Occipital lobe (tissue), 1 donor: ENCODE measurements at regions not wholly inside any gene's neighbourhood (a gene's known extent, or its start where the extent isn't known, plus 50 kb on each side); places are given as distances from the start of the nearest gene placed in this dataset.

ENCODE experiments used
- DNase-seq: peaks from one replicate; lab custom pipeline; 2025; lab: John Stamatoyannopoulos, UW

- no peak for DNase-seq
These were observed 1692.3 kb downstream of the GRIK2 start for GRCh38 chr6:103085801-103086200.

- no peak for DNase-seq
These were observed 1688.5 kb downstream of the GRIK2 start for GRCh38 chr6:103081876-103082630.

DNA sequence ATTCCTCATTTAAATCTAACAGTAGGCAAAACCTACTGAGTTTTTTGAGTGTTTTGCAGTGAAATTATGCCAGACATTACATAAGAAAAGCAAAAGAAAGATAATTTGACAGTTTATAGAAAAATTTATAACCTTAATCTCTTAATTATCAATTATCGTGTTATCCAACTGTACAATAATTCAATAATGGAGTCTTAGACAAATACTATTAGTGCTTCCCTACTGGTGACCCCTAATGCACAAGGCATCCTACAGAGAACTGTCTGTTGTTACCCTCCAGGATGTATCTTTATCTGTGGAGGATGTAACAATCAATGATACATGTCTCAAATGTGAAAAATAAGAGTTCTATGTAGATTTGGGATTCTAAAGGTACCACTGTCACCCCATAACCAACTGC lies 1687.6 kb downstream of the GRIK2 start:
- DNase-seq, result no peak

GRCh38 chr6:103080497-103080896 lies 1687.0 kb downstream of the GRIK2 start:
- DNase-seq, result no peak

DNA sequence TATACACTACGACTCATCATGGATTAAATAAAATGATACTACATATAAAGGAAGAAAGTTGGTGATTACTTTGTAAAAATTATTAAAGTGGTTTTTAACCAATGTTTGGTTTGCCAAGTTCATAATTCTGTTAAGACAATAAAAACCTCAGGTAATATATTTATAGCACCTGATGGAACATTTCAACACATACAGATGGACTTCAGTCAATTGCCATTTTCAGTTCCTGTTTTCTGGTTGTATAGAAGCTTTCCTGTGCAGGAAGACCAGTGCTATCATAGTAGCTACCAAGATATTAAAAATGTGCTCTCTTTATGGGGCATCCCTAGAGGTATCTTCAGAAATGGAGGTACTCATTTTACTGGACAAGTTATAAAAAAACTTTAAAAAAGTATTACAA lies 1686.4 kb downstream of the GRIK2 start:
- DNase-seq, result no peak

GRCh38 chr6:103062136-103062535 lies 1668.6 kb downstream of the GRIK2 start:
- DNase-seq, result no peak

DNA sequence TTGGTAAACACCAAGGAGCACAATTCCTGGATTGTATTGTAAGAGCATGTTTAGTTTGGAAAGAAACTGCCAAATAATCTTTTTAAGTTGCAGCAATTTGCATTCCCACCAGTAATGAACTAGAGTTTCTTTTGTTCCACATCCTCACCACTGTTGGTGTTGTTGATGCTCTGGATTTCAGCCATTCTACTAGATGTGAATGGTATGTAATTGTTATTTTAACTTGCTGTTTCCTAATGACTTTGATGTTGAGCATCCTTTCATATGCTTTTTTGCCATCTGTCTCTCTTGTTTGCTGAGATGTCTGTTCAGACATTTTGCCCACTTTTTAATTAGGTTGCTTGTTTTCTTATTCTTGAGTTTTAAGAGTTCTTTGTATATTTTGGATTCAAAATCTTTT lies 1654.1 kb downstream of the GRIK2 start:
- no peak for DNase-seq

DNA sequence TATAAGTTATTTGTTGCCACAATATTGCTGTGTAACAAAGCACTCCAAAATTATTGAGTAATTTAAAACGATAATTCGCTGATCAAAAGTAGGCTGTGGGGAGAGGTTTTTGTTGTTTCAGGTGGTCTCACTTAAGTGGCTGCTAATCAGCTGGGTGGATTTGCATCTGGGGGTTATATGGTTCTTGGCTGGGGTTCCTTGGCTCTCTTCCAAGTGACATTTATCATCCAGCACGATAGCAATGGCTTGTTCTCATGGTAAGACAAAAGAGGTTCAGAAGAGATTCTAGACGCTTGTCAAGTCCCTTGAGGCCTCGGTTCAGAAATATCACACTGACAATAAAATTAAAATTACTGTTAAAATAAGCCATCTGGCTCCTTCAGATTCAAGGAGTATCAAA lies 1648.8 kb downstream of the GRIK2 start:
- no peak for DNase-seq

GRCh38 chr6:103036846-103037245 lies 1643.3 kb downstream of the GRIK2 start:
- DNase-seq, result no peak

GRCh38 chr6:103027271-103027931 lies 1633.9 kb downstream of the GRIK2 start:
- no peak for DNase-seq

DNA sequence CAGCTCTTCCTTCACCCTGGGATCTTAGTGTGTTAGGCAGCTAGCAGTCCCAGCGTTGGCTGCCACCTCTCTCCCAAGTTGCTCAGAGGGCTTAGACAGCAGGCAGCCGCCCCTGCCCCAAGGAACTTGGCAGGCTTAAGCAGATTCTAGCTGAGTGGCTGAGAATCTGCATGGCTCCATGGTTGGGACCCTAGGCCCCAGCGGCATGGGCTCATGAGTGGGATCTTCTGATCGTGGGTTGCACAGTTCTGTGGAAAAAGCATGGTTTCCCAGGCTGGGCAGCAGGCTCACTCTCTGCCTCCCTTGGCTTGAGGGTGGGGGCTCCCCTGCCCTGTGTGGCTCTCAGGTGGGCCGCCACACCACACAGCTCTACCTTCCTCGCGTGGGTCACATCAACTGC lies 1624.9 kb downstream of the GRIK2 start:
- no peak for DNase-seq

GRCh38 chr6:103017878-103018277 lies 1624.4 kb downstream of the GRIK2 start:
- DNase-seq, result no peak

DNA sequence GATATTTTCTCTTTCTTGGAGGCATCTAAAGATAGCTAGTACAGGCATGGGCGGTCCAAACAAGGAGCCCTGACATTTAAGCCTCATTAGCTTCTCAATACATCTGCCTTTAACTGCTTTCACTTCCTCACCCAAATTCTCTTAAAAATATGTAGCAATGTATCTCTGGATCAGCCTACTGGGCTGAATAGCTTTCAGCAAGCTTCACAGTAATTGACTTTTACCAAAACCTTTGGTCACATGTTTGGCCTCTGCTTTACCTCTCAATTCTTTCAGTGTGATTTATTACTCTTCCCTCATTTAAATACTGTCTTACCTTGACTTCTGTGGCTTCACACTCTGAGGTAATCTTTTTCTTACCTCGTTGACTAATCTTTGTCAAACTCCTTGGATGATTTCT lies 1618.1 kb downstream of the GRIK2 start:
- no peak for DNase-seq

DNA sequence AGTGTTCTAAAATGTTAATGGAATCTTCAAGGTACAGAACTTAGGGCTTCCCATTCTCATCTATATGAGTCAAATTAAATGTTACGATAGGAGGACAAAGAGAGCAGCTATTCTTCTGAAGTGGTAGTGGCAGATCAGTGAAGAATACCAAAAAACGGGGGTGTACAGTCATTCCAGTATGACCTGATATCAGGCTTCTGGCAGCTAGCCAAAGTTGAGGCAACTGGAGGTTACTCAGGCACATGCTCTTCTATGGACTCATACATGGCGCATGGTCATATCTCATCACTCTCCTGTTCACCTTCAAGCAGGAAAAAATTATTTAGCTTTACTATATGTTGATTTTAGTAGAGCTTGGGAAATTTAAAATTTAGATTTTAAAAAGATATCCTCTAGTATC lies 1608.8 kb downstream of the GRIK2 start:
- DNase-seq, result no peak

- DNase-seq, result no peak
These were observed 1608.2 kb downstream of the GRIK2 start for GRCh38 chr6:103001724-103002123.

GRCh38 chr6:103000688-103001087 lies 1607.2 kb downstream of the GRIK2 start:
- no peak for DNase-seq

- DNase-seq, result no peak
These were observed 1602.0 kb downstream of the GRIK2 start for GRCh38 chr6:102995491-102995890.

GRCh38 chr6:102994866-102995265 lies 1601.4 kb downstream of the GRIK2 start:
- no peak for DNase-seq

GRCh38 chr6:102986086-102986485 lies 1592.6 kb downstream of the GRIK2 start:
- DNase-seq, result no peak

- DNase-seq, result no peak
These were observed 1590.8 kb downstream of the GRIK2 start for GRCh38 chr6:102984357-102984756.

GRCh38 chr6:102981490-102982015 lies 1588.0 kb downstream of the GRIK2 start:
- DNase-seq, result no peak

GRCh38 chr6:102980951-102981350 lies 1587.4 kb downstream of the GRIK2 start:
- DNase-seq, result no peak

DNA sequence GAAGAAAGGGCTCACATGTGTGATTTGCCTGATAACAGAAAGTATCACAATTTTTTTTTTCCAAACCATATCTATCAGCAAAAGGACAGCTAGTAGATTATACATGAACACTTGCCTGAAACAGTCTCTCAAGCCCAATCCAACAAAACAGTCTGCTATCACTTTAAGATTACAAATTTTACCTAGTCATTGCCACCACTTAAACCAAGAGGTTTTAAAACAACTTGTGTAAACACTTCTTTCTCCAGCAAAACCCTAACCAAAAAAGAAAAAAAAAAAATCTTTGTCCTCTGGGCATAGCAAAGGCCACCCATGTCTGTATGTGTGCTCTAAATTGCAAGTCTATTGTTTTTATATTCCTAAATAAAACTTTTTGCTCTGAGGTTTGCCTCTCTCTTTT lies 1568.4 kb downstream of the GRIK2 start:
- no peak for DNase-seq
